Thyroid gland (tissue), 4 donors: ENCODE measurements at regions not wholly inside any gene's neighbourhood (a gene's known extent, or its start where the extent isn't known, plus 50 kb on each side); places are given as distances from the start of the nearest gene placed in this dataset.

Experiments
- CTCF ChIP-seq, 6 experiments: fragments of 200-600 bp in 3 of 6; fragments of 450-650 bp in 3 of 6; sonication (generic) in 3 of 6; IDR thresholded peaks; one replicate each; pipeline ENCODE4 v1.5.1; 2016 to 2019; ENCODE audit warnings: antibody characterized with exemption in 6 of 6, mild to moderate bottlenecking in 2 of 6, inconsistent platforms in 1 of 6, moderate library complexity in 1 of 6
- POLR2A ChIP-seq, 2 donors: fragments of 450-650 bp; IDR thresholded peaks; one replicate each; pipeline ENCODE4 v1.6.1; 2017; ENCODE audit warnings: antibody characterized with exemption in 2 of 2, mild to moderate bottlenecking in 2 of 2, moderate library complexity in 1 of 2

- TF ChIP-seq CTCF (IDR thresholded peaks at IDR 0.05) (no peak), POLR2A (IDR thresholded peaks at IDR 0.05) (no peak)
Observed at GRCh38 chr5:105392122-105392709, 1829.6 kb upstream of the NUDT12 start.
